RWPE1 (cell line): ENCODE measurements at regions not wholly inside any gene's neighbourhood (a gene's known extent, or its start where the extent isn't known, plus 50 kb on each side); places are given as distances from the start of the nearest gene placed in this dataset.

ENCODE experiments used
- CTCF ChIA-PET: fragments of 350-600 bp; sonication (Branson Sonifier 250); formaldehyde crosslinking; extraction: SDS; loops from one replicate; lab custom pipeline; 2021; lab: Yijun Ruan, JAX
- POLR2A ChIA-PET: fragments of 400-600 bp; formaldehyde crosslinking; extraction: SDS; loops from one replicate; lab custom pipeline; 2020; ENCODE audit warnings: antibody characterized with exemption; ENCODE audit not compliant: low non-redundant PET; lab: Yijun Ruan, JAX
- DNase-seq: peaks from one replicate; pipeline ENCODE4 v3.0.0; 2012; ENCODE audit warnings: low spot score
- H3K27ac ChIP-seq: fragments of 450-650 bp; 2 replicates; pipeline ENCODE4 v1.5.1; 2017
- TF ChIP-seq, protein P1 (sequence below): fragments of 450-650 bp; conservative IDR thresholded peaks from 2 replicates; pipeline ENCODE4 v1.5.1; 2017; ENCODE audit warnings: low read depth, mild to moderate bottlenecking

DNA sequence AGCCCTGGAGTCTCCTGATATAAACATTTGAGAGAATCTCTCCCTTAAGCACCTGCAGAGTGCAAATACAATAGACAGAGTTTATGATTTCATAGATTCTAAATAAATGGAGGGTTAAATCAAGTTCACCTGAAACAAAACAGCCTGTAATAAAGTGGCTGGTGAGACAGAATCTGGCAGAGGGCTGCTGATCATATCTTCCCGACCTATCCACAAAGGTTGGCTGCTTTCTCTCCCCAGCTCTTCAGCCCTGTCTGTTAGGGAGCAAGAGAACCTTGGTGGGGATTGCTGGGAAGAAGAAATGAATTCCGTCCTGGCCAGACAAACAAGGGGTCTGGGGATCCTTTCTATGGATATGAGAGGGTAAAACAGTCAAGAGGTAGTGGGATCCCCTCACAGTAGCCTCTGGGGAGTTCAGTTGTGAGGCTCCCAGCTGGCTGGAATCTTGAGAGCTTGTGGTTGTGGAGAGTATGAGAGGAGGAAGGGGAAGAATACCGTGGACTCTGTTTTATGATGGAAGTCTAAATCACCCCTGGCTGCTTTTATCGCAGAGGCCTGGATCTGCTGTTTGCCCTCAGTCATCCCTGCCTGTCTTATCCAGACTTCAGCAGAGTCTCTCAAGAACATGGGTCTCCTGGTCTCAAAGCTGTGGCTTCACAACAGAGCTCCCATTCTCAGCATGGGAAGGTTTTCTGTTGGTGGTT, 451.3 kb downstream of the NTRK3 start:
- ChIA-PET CTCF (no interaction called here), POLR2A (no interaction called here)
- no peak for DNase-seq
- no peak overlapping the region for H3K27ac ChIP-seq
- TF ChIP-seq, protein P1, sequence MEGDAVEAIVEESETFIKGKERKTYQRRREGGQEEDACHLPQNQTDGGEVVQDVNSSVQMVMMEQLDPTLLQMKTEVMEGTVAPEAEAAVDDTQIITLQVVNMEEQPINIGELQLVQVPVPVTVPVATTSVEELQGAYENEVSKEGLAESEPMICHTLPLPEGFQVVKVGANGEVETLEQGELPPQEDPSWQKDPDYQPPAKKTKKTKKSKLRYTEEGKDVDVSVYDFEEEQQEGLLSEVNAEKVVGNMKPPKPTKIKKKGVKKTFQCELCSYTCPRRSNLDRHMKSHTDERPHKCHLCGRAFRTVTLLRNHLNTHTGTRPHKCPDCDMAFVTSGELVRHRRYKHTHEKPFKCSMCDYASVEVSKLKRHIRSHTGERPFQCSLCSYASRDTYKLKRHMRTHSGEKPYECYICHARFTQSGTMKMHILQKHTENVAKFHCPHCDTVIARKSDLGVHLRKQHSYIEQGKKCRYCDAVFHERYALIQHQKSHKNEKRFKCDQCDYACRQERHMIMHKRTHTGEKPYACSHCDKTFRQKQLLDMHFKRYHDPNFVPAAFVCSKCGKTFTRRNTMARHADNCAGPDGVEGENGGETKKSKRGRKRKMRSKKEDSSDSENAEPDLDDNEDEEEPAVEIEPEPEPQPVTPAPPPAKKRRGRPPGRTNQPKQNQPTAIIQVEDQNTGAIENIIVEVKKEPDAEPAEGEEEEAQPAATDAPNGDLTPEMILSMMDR, result no peak

DNA sequence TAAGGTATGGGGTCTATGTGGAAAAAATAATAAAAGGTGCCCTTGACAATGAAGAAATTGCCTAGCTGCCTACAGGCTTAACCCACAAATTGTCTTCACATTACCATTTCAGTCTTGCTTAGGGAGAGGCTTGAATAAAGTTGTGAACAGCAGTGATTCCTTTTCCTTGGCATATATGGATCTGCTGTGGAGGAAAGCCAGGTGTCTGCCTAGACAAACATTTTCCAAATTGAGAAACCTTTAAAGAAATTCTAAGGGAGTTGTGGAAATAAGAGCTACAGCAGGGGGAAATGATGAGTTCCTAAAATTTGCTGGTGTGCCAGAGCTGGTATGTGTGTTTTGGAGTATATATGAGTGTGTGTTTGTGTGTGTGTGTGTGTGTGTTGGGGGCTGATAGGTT, 452.1 kb downstream of the NTRK3 start:
- CTCF ChIA-PET, result no interaction called here
- POLR2A ChIA-PET, result no interaction called here
- H3K27ac ChIP-seq, result no peak overlapping the region
- DNase-seq, result no peak
- TF ChIP-seq, protein P1, result no peak

DNA sequence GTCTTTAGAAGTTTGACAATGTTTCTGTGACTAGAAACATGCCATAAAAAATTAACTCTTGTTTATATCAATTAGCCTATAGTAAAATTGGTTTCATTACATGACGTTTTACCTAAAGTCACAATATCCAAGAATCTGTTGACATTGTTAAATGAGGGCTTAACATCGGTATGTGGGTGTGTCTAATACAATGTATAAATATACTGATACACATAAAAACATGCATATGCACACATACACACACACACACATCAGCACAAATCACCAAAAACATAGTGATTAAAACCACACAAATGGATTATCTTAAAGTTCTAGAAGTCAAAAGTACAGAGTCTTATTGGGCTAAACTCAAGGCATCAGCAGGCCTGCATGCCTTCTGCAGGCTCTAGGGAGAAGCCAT, 456.7 kb downstream of the NTRK3 start:
- ChIA-PET CTCF (no interaction called here), POLR2A (no interaction called here)
- H3K27ac ChIP-seq, result no peak overlapping the region
- TF ChIP-seq, protein P1, result no peak
- no peak for DNase-seq

DNA sequence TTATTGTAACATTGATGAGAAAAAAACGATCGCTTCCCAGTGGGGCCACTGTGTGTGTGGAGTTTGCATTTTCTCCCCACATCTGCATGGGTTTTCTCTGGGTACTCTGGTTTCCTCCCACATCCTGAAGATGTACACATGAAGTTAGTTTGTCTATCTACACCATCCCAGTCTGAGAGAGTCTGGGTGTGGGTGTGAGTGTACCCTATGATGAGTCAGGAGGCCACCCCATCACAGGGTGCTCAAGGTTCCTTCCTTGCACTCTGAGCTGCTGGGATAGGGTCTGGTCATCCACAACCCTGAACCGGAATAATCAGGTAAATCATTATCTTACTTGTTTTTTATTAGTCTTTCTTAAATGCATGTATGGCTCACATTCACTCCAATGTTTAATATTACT, 457.1 kb downstream of the NTRK3 start:
- no peak overlapping the region for H3K27ac ChIP-seq
- TF ChIP-seq, protein P1, result no peak
- DNase-seq, result no peak
- CTCF ChIA-PET, result no interaction called here
- POLR2A ChIA-PET, result no interaction called here

DNA sequence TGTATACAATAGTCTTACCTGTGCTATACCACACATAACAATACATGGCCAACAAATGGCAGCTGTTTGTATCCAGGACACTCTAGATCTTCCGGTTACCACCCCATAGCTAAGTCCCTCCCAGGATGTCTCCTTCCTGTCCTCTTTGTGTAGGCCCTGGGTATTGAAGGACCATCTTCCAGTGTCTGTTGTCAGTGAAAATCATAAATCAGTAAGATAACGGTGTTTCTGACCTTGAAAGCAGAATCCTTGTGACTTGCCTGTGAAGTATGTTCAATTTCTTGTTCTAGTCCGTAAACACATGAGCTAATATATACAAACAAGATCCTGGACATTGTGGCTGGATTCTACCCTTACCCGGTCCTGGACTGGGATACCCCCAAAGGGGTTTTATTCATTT, 462.8 kb downstream of the NTRK3 start:
- TF ChIP-seq, protein P1, result no peak
- ChIA-PET CTCF (no interaction called here), POLR2A (no interaction called here)
- H3K27ac ChIP-seq, result no peak overlapping the region
- no peak for DNase-seq

DNA sequence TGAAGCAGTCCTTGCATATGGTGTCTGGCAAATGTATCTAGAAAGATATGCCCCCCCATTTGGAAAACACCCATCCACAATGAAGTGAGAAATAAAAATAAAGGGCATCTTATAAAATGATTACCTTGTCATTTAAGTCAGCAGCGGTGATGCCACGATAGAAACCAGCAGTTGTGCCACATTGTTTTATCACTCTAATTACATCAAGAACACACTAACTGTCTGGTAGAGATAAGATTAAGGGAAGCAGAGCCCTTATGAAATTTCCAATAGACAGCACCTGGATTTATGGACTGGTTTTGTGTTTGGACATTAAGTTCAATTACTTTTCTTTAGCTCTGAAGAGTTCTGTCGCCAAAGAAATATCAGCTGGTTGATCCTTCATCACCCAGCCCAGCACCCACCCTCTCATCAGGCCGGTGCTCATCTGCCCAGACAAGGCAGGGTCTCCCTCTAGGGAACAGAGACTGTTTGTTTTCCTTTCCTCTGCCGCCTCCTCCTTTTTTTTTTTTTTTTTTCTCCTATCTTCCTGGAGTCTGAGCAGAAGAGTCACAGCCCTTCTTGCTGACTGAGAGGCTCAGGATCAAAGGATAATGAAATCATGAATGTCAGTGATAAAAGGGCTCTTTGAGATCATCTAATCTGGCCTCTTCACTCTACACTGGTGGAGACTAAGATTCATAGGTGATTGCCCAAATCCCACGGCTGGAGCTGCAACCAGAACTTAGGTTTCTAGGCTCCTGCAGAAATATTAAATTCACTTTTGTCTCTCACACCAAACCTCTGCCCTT, 464.1 kb downstream of the NTRK3 start:
- DNase-seq, result no peak
- ChIA-PET CTCF (no interaction called here), POLR2A (no interaction called here)
- TF ChIP-seq, protein P1, result no peak
- H3K27ac ChIP-seq, result no peak overlapping the region
